ENCODE measurements at regions not wholly inside any gene's neighbourhood (a gene's known extent, or its start where the extent isn't known, plus 50 kb on each side); places are given as distances from the start of the nearest gene placed in this dataset.
A peak's percentile ranks its signal among the peaks of the same experiment; 100 is the strongest.

GRCh38 chr4:71206763-71207162, 132.1 kb upstream of the SLC4A4 start:
- Histone ChIP-seq H3K4me3 (ENCODE audit: severe bottlenecking) (no peak overlapping the region), H3K36me3 (ENCODE audit: low read depth) (no peaks in the 10 kb centered on the region), H3K9me3 (ENCODE audit: severe bottlenecking) (no peaks in the 10 kb centered on the region), H3K4me1 (ENCODE audit: insufficient read depth, poor library complexity, severe bottlenecking) (no peaks in the 10 kb centered on the region), H3K27me3 (ENCODE audit: insufficient read depth, poor library complexity, severe bottlenecking) (no peaks in the 10 kb centered on the region), H3K27ac (ENCODE audit: poor library complexity, severe bottlenecking) (no peak overlapping the region)
- DNase-seq (ENCODE audit: low spot score): no peak
- TF ChIP-seq CTCF (IDR thresholded peaks at IDR 0.05; ENCODE audit: poor library complexity, severe bottlenecking): no peak
- ATAC-seq (ENCODE audit: low read depth): no peak

GRCh38 chr4:71209161-71209560, 129.7 kb upstream of the SLC4A4 start:
- ATAC-seq (ENCODE audit: low read depth): 0 out of 3 replicates have a peak, but pooled peaks have one; percentile 25
- H3K27me3 ChIP-seq (ENCODE audit: insufficient read depth, poor library complexity, severe bottlenecking): no peaks in the 10 kb centered on the region
- no peak overlapping the region for H3K27ac ChIP-seq (ENCODE audit: poor library complexity, severe bottlenecking)

GRCh38 chr4:71210823-71211222, 128.0 kb upstream of the SLC4A4 start:
- ATAC-seq (ENCODE audit: low read depth): no peak

More at GRCh38 chr4:71209161-71209560, 129.7 kb upstream of the SLC4A4 start:
- Histone ChIP-seq H3K9me3 (ENCODE audit: severe bottlenecking) (no peaks in the 10 kb centered on the region), H3K4me1 (ENCODE audit: insufficient read depth, poor library complexity, severe bottlenecking) (no peaks in the 10 kb centered on the region), H3K36me3 (ENCODE audit: low read depth) (no peaks in the 10 kb centered on the region), H3K4me3 (ENCODE audit: severe bottlenecking) (no peak overlapping the region)
- TF ChIP-seq CTCF (IDR thresholded peaks at IDR 0.05; ENCODE audit: poor library complexity, severe bottlenecking): no peak
- DNase-seq (ENCODE audit: low spot score): no peak

GRCh38 chr4:71211748-71212147, 127.1 kb upstream of the SLC4A4 start:
- Histone ChIP-seq H3K36me3 (ENCODE audit: low read depth) (no peaks in the 10 kb centered on the region), H3K27me3 (ENCODE audit: insufficient read depth, poor library complexity, severe bottlenecking) (no peaks in the 10 kb centered on the region), H3K27ac (ENCODE audit: poor library complexity, severe bottlenecking) (no peak overlapping the region), H3K9me3 (ENCODE audit: severe bottlenecking) (no peaks in the 10 kb centered on the region), H3K4me3 (ENCODE audit: severe bottlenecking) (no peak overlapping the region), H3K4me1 (ENCODE audit: insufficient read depth, poor library complexity, severe bottlenecking) (no peaks in the 10 kb centered on the region)
- no peak for ATAC-seq (ENCODE audit: low read depth)
- DNase-seq (ENCODE audit: low spot score): no peak
- no peak for TF ChIP-seq CTCF (IDR thresholded peaks at IDR 0.05; ENCODE audit: poor library complexity, severe bottlenecking)

More at GRCh38 chr4:71210823-71211222, 128.0 kb upstream of the SLC4A4 start:
- H3K27me3 ChIP-seq (ENCODE audit: insufficient read depth, poor library complexity, severe bottlenecking): no peaks in the 10 kb centered on the region
- no peaks in the 10 kb centered on the region for H3K4me1 ChIP-seq (ENCODE audit: insufficient read depth, poor library complexity, severe bottlenecking)
- no peak for TF ChIP-seq CTCF (IDR thresholded peaks at IDR 0.05; ENCODE audit: poor library complexity, severe bottlenecking)
- no peaks in the 10 kb centered on the region for H3K9me3 ChIP-seq (ENCODE audit: severe bottlenecking)
- no peak overlapping the region for H3K4me3 ChIP-seq (ENCODE audit: severe bottlenecking)
- no peaks in the 10 kb centered on the region for H3K36me3 ChIP-seq (ENCODE audit: low read depth)
- no peak for DNase-seq (ENCODE audit: low spot score)
- no peak overlapping the region for H3K27ac ChIP-seq (ENCODE audit: poor library complexity, severe bottlenecking)

- H3K4me1 ChIP-seq (ENCODE audit: insufficient read depth, poor library complexity, severe bottlenecking): no peaks in the 10 kb centered on the region
- DNase-seq (ENCODE audit: low spot score) (no peak), ATAC-seq (ENCODE audit: low read depth) (no peak)
- no peak overlapping the region for H3K4me3 ChIP-seq (ENCODE audit: severe bottlenecking)
- TF ChIP-seq CTCF (IDR thresholded peaks at IDR 0.05; ENCODE audit: poor library complexity, severe bottlenecking): no peak
- no peaks in the 10 kb centered on the region for H3K36me3 ChIP-seq (ENCODE audit: low read depth)
- H3K27ac ChIP-seq (ENCODE audit: poor library complexity, severe bottlenecking): no peak overlapping the region
- H3K9me3 ChIP-seq (ENCODE audit: severe bottlenecking): no peaks in the 10 kb centered on the region
- no peaks in the 10 kb centered on the region for H3K27me3 ChIP-seq (ENCODE audit: insufficient read depth, poor library complexity, severe bottlenecking)
Observed at GRCh38 chr4:71212216-71212615, 126.6 kb upstream of the SLC4A4 start.
